Activated CD4-positive, alpha-beta T cell treated with anti-CD3 and anti-CD28 coated beads for 36 hours (primary cell): ENCODE measurements at regions not wholly inside any gene's neighbourhood (a gene's known extent, or its start where the extent isn't known, plus 50 kb on each side); places are given as distances from the start of the nearest gene placed in this dataset.

Source experiments
- ATAC-seq: fragments of 200-7000 bp; cut with Tn5 transposase; one replicate; pipeline ENCODE4 v1.10.0; 2021; ENCODE audit warnings: mild to moderate bottlenecking, moderate library complexity
- CTCF ChIA-PET: fragments of 350-600 bp; sonication (Branson Sonifier 250); formaldehyde crosslinking; loops from one replicate; lab custom pipeline; 2021; ENCODE audit warnings: antibody characterized with exemption; lab: Charles Lee
- POLR2A ChIA-PET: fragments of 350-600 bp; sonication (Branson Sonifier 250); formaldehyde crosslinking; loops from one replicate; lab custom pipeline; 2021; ENCODE audit warnings: antibody characterized with exemption, inconsistent platforms; lab: Charles Lee
- DNase-seq: peaks from one replicate; pipeline ENCODE4 v3.0.0-alpha.2; 2020
- H3K27ac Mint-ChIP-seq: one replicate; pipeline ENCODE4 v1.8.0; 2021; ENCODE audit warnings: mixed read lengths
- H3K27me3 Mint-ChIP-seq: one replicate; pipeline ENCODE4 v1.8.0; 2021; ENCODE audit warnings: mixed read lengths
- H3K36me3 Mint-ChIP-seq: one replicate; pipeline ENCODE4 v1.8.0; 2021; ENCODE audit warnings: low read depth, mixed read lengths
- H3K4me1 Mint-ChIP-seq: one replicate; pipeline ENCODE4 v1.8.0; 2021; ENCODE audit warnings: mixed read lengths
- H3K4me3 Mint-ChIP-seq: one replicate; pipeline ENCODE4 v1.8.0; 2021; ENCODE audit warnings: mild to moderate bottlenecking, moderate library complexity, mixed read lengths
- H3K9me3 Mint-ChIP-seq: one replicate; pipeline ENCODE4 v1.8.0; 2021; ENCODE audit warnings: low read depth, mixed read lengths
- intact Hi-C, 2 experiments: fragments of 100-400 bp; cut with DNase I in 1 of 2; cut with micrococcal nuclease in 1 of 2; formaldehyde crosslinking; loops; one replicate each; pipeline versions ENCODE4 v1.14.2 to v1.15.1; 2022 to 2024; cut with DNase I, micrococcal nuclease

DNA sequence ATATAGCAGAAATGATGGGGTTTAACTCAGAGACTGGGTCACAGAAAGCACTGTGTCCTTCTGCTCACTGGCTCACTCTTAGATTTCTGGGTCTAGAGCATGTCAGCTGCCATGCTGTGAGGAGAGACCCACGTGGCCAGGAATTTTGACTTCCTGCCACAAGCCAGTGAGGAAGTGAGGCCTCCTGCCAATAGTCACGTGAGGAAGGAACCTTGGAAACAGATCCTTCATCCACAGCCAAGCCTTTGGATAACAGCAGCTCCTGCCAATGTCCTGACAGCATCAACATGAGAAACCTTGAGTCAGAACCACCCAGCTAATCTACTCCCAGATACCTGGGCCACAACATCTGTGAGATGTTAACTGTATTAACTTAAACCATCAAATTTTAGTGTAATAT lies 114.5 kb upstream of the PLPPR5 start:
- Mint-ChIP-seq H3K27me3 (peaks cover 2% of the 10 kb centered on the region), H3K36me3 (no peaks in the 10 kb centered on the region), H3K9me3 (no peaks in the 10 kb centered on the region), H3K27ac (no peak overlapping the region), H3K4me1 (no peaks in the 10 kb centered on the region), H3K4me3 (no peak overlapping the region)
- DNase-seq (no peak), ATAC-seq (no peak)
- intact Hi-C loops: loop anchor here in 1 of 2 experiments (10.0 kb wide), 1 partner anchor 314 kb away; no protein-coding TSS in a partner anchor
- POLR2A ChIA-PET: no interaction called here
- CTCF ChIA-PET: no interaction called here

DNA sequence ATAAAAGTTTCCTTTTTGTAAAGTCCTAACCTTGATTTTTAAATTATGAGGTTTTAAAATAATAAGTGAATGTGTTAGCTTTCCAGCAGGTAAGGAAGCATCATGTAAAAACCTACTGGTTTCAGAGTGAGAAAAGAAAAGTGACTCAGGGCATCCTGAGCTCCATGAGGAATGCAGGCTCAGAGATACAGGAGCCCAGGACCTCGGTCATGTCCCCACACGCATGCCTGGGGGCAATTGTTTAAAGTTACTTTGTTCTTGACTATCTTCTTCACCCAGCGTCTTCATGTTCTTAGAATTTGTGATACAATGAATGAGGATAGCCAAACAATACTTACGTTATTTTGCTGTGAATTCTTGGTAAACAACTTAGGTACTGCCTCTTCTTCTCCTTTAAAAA lies 117.4 kb upstream of the PLPPR5 start:
- H3K27ac Mint-ChIP-seq: no peak overlapping the region
- H3K27me3 Mint-ChIP-seq: no peaks in the 10 kb centered on the region
- ChIA-PET CTCF (interaction anchor here (1.2 kb wide), 1 partner anchor 359 kb away, joined by 4 read pairs; no protein-coding TSS in a partner anchor), POLR2A (no interaction called here)
- H3K4me3 Mint-ChIP-seq: no peak overlapping the region
- H3K36me3 Mint-ChIP-seq: no peaks in the 10 kb centered on the region
- ATAC-seq (no peak), DNase-seq (no peak)
- intact Hi-C loops: no loop called here
- H3K9me3 Mint-ChIP-seq: no peaks in the 10 kb centered on the region
- no peaks in the 10 kb centered on the region for H3K4me1 Mint-ChIP-seq

GRCh38 chr1:99123936-99124335 lies 119.3 kb upstream of the PLPPR5 start:
- ChIA-PET POLR2A (no interaction called here), CTCF (no interaction called here)
- Mint-ChIP-seq H3K4me3 (no peak overlapping the region), H3K27ac (no peak overlapping the region), H3K36me3 (no peaks in the 10 kb centered on the region), H3K4me1 (no peaks in the 10 kb centered on the region), H3K9me3 (no peaks in the 10 kb centered on the region), H3K27me3 (no peaks in the 10 kb centered on the region)
- DNase-seq (no peak), ATAC-seq (no peak)
- intact Hi-C loops: no loop called here

GRCh38 chr1:99131546-99131945 lies 126.9 kb upstream of the PLPPR5 start:
- H3K36me3 Mint-ChIP-seq: no peaks in the 10 kb centered on the region
- H3K4me1 Mint-ChIP-seq: no peaks in the 10 kb centered on the region
- DNase-seq (no peak), ATAC-seq (no peak)
- intact Hi-C loops: loop anchor here in 1 of 2 experiments (10.0 kb wide), 1 partner anchor 347 kb away; no protein-coding TSS in a partner anchor
- CTCF ChIA-PET: interaction anchor here (0.7 kb wide), 1 partner anchor 187 kb away, joined by 3 read pairs; no protein-coding TSS in a partner anchor
- H3K4me3 Mint-ChIP-seq: no peak overlapping the region
- POLR2A ChIA-PET: no interaction called here
- H3K9me3 Mint-ChIP-seq: no peaks in the 10 kb centered on the region
- no peak overlapping the region for H3K27ac Mint-ChIP-seq
- H3K27me3 Mint-ChIP-seq: peaks cover 8% of the 10 kb centered on the region

DNA sequence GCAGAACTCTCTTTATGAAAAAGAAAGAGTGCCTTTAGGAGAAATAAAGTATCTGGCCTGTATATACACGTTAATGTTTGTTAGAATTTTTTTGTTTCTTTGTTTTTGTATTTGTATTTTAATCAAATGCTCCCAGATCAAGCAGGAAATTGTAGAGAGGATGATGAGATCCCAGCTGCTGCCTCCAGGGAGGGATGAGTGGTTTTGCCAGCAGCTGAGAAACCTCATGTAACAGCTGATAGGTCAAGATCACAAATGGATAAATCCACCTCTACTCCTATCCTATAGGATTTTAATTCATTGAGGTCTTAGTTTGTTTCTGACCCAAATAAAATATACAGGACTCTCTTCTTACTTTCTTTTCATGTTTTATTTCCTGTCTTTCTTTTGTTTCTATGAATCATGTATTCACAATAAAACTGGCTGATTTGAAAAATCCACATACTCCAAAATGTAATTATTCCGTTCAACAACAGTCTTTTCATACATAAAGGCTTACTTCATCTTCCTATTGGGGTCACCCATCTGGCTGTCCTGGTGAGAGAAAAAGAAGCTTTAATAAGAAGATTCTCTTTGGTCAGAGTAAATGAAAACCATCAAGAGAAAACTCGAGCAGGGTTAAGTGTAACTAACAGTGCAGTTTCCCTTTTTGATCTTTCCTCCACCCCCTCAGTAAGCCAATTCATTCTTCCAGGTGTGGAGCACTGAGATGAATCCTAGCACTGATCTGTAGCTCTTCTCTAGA lies 129.3 kb upstream of the PLPPR5 start:
- H3K27ac Mint-ChIP-seq: no peak overlapping the region
- H3K4me3 Mint-ChIP-seq: no peak overlapping the region
- POLR2A ChIA-PET: no interaction called here
- peaks cover 11% of the 10 kb centered on the region for H3K27me3 Mint-ChIP-seq
- DNase-seq (no peak), ATAC-seq (no peak)
- no peaks in the 10 kb centered on the region for H3K9me3 Mint-ChIP-seq
- intact Hi-C loops: loop anchor here in 1 of 2 experiments (10.0 kb wide), 1 partner anchor 349 kb away; no protein-coding TSS in a partner anchor
- H3K36me3 Mint-ChIP-seq: no peaks in the 10 kb centered on the region
- CTCF ChIA-PET: no interaction called here
- H3K4me1 Mint-ChIP-seq: no peaks in the 10 kb centered on the region

- Mint-ChIP-seq H3K4me1 (no peaks in the 10 kb centered on the region), H3K4me3 (no peak overlapping the region), H3K27ac (no peak overlapping the region), H3K9me3 (no peaks in the 10 kb centered on the region), H3K36me3 (no peaks in the 10 kb centered on the region), H3K27me3 (peaks cover 2% of the 10 kb centered on the region)
- ChIA-PET CTCF (no interaction called here), POLR2A (no interaction called here)
- ATAC-seq (no peak), DNase-seq (no peak)
- intact Hi-C loops: loop anchor here in 1 of 2 experiments (10.0 kb wide), 1 partner anchor 353 kb away; no protein-coding TSS in a partner anchor
Measured at GRCh38 chr1:99137554-99138206, 126.6 kb upstream of the PLPPR4 start.

GRCh38 chr1:99139876-99140275 lies 124.4 kb upstream of the PLPPR4 start:
- Mint-ChIP-seq H3K4me1 (no peaks in the 10 kb centered on the region), H3K27me3 (peaks cover 2% of the 10 kb centered on the region), H3K27ac (no peak overlapping the region), H3K4me3 (no peak overlapping the region), H3K9me3 (no peaks in the 10 kb centered on the region), H3K36me3 (no peaks in the 10 kb centered on the region)
- intact Hi-C loops: loop anchor here in 1 of 2 experiments (10.0 kb wide), 1 partner anchor 355 kb away; no protein-coding TSS in a partner anchor
- CTCF ChIA-PET: no interaction called here
- DNase-seq: no peak
- no peak for ATAC-seq
- POLR2A ChIA-PET: no interaction called here

DNA sequence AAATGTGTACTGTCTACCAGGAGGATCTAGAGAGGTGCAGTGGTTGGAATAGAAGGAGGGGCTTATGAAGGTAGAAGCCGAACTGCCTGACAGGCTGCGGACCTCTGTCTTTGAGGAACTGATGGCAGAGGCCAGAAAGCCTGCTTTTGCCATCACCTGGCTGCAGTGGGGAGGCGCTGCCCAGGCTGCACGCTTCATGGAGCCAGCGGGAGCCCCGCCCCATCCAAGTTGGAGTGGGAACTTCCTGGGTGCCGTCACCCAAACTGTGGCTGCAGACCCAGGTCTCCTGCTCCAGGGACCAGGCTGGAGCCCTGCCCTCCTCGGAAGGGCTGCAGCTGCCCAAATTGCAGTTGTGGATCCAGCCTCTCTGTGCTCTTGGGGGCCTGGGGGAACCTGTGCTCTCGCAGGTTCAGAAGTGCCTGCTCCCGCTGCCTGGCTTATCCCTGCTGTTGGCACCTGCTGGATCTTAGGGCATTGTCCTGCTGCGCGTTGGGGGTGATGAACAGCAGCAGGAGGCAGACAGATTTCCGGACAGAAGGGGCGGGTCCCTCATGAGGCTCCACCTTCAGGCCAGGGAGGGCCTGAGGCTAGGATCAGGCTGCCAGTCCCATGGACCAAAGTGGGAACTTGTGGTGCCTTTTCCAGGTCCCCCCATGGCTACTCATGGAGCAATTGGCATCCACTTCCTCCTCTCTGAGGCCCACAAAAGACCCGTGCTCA lies 118.0 kb upstream of the PLPPR4 start:
- no peaks in the 10 kb centered on the region for H3K9me3 Mint-ChIP-seq
- CTCF ChIA-PET: no interaction called here
- ATAC-seq: no peak
- intact Hi-C loops: no loop called here
- POLR2A ChIA-PET: no interaction called here
- no peak for DNase-seq
- H3K27me3 Mint-ChIP-seq: peaks cover 5% of the 10 kb centered on the region
- H3K36me3 Mint-ChIP-seq: no peaks in the 10 kb centered on the region
- peaks cover 3% of the 10 kb centered on the region for H3K4me1 Mint-ChIP-seq
- no peak overlapping the region for H3K4me3 Mint-ChIP-seq
- no peak overlapping the region for H3K27ac Mint-ChIP-seq

DNA sequence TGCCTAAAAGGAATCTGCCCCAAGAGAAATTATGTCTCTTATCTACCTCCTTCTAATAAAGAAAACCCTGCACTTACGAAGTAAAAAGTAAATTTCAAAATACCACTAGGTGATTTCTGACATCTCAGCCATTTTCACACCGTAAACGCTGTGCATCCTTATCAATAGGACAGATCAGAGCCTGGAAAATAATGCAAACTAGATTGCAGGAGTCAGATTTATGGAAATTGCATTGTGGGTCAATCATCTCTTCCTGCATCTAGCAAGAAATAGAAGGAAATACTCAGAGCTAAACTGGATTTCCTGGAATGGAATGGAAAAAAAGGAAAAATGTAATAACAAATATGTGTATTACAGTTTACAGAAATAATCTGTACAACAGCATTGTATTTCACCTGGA lies 114.3 kb upstream of the PLPPR4 start:
- Mint-ChIP-seq H3K27me3 (peaks cover 6% of the 10 kb centered on the region), H3K27ac (no peak overlapping the region), H3K36me3 (no peaks in the 10 kb centered on the region), H3K9me3 (no peaks in the 10 kb centered on the region), H3K4me1 (peaks cover 3% of the 10 kb centered on the region), H3K4me3 (no peak overlapping the region)
- POLR2A ChIA-PET: no interaction called here
- CTCF ChIA-PET: interaction anchor here (0.5 kb wide), 1 partner anchor 232 kb away, joined by 4 read pairs; no protein-coding TSS in a partner anchor
- DNase-seq (no peak), ATAC-seq (no peak)
- intact Hi-C loops: no loop called here

GRCh38 chr1:99152132-99152531 lies 112.2 kb upstream of the PLPPR4 start:
- no peak for ATAC-seq
- POLR2A ChIA-PET: no interaction called here
- H3K27ac Mint-ChIP-seq: no peak overlapping the region
- H3K27me3 Mint-ChIP-seq: peaks cover 7% of the 10 kb centered on the region
- no peaks in the 10 kb centered on the region for H3K9me3 Mint-ChIP-seq
- intact Hi-C loops: no loop called here
- H3K4me1 Mint-ChIP-seq: peaks cover 3% of the 10 kb centered on the region
- CTCF ChIA-PET: no interaction called here
- DNase-seq: no peak
- no peak overlapping the region for H3K4me3 Mint-ChIP-seq
- no peaks in the 10 kb centered on the region for H3K36me3 Mint-ChIP-seq

- Mint-ChIP-seq H3K9me3 (peaks cover 2% of the 10 kb centered on the region), H3K36me3 (no peaks in the 10 kb centered on the region), H3K27ac (no peak overlapping the region), H3K4me1 (no peaks in the 10 kb centered on the region), H3K4me3 (no peak overlapping the region), H3K27me3 (peaks cover 25% of the 10 kb centered on the region)
- POLR2A ChIA-PET: no interaction called here
- intact Hi-C loops: no loop called here
- DNase-seq (no peak), ATAC-seq (no peak)
- CTCF ChIA-PET: no interaction called here
Measured at GRCh38 chr1:99163671-99164070, 100.6 kb upstream of the PLPPR4 start.
